IPS-20b (cell line): ENCODE measurements at regions not wholly inside any gene's neighbourhood (a gene's known extent, or its start where the extent isn't known, plus 50 kb on each side); places are given as distances from the start of the nearest gene placed in this dataset.

Experiments used
- H3K27ac ChIP-seq: one replicate; pipeline ENCODE4 v1.5.1; 2013; ENCODE audit warnings: low read length
- H3K27me3 ChIP-seq: 2 replicates; pipeline ENCODE4 v1.6.1; 2013; ENCODE audit warnings: mild to moderate bottlenecking, low read length, inconsistent platforms; ENCODE audit not compliant: insufficient read depth
- H3K36me3 ChIP-seq: 2 replicates; pipeline ENCODE4 v1.6.1; 2013; ENCODE audit warnings: low read depth, mild to moderate bottlenecking, inconsistent platforms, low read length, moderate library complexity; ENCODE audit not compliant: insufficient read depth
- H3K4me1 ChIP-seq: 2 replicates; pipeline ENCODE4 v1.6.1; 2013; ENCODE audit warnings: mild to moderate bottlenecking, control low read depth, inconsistent platforms, low read length, moderate library complexity; ENCODE audit not compliant: insufficient read depth
- H3K4me3 ChIP-seq: 2 replicates; pipeline ENCODE4 v1.5.1; 2013; ENCODE audit warnings: mild to moderate bottlenecking, low read length, inconsistent platforms
- H3K9ac ChIP-seq: 2 replicates; pipeline ENCODE4 v1.6.1; 2013; ENCODE audit warnings: low read depth, mild to moderate bottlenecking, inconsistent platforms, low read length, moderate library complexity
- H3K9me3 ChIP-seq: 2 replicates; pipeline ENCODE4 v1.6.1; 2013; ENCODE audit warnings: mild to moderate bottlenecking, low read depth, low read length, inconsistent platforms; ENCODE audit not compliant: insufficient read depth

- H3K27ac ChIP-seq = no peak overlapping the region
- no peak overlapping the region for H3K4me3 ChIP-seq
Measured at GRCh38 chr13:99056381-99057014, 78.6 kb upstream of the DOCK9 start.

GRCh38 chr13:99057310-99057975 lies 79.6 kb upstream of the DOCK9 start:
- Histone ChIP-seq H3K9ac (no peak overlapping the region), H3K36me3 (no peaks in the 10 kb centered on the region), H3K27me3 (no peaks in the 10 kb centered on the region), H3K4me1 (peaks cover 5% of the 10 kb centered on the region; the same call in 1 of the 2 replicates), H3K9me3 (no peaks in the 10 kb centered on the region), H3K27ac (no peak overlapping the region), H3K4me3 (no peak overlapping the region)

More at GRCh38 chr13:99056381-99057014, 78.6 kb upstream of the DOCK9 start:
- Histone ChIP-seq H3K36me3 (no peaks in the 10 kb centered on the region), H3K4me1 (peaks cover 5% of the 10 kb centered on the region; the same call in 1 of the 2 replicates), H3K27me3 (no peaks in the 10 kb centered on the region), H3K9ac (no peak overlapping the region), H3K9me3 (no peaks in the 10 kb centered on the region)

- Histone ChIP-seq H3K9ac (no peak overlapping the region), H3K27ac (no peak overlapping the region), H3K36me3 (no peaks in the 10 kb centered on the region), H3K4me3 (no peak overlapping the region), H3K9me3 (no peaks in the 10 kb centered on the region), H3K4me1 (peaks cover 1% of the 10 kb centered on the region; the same call in 1 of the 2 replicates), H3K27me3 (no peaks in the 10 kb centered on the region)
Measured at GRCh38 chr13:99058527-99059495, 80.9 kb upstream of the DOCK9 start.

- Histone ChIP-seq H3K9me3 (no peaks in the 10 kb centered on the region), H3K36me3 (no peaks in the 10 kb centered on the region), H3K9ac (no peak overlapping the region), H3K27me3 (no peaks in the 10 kb centered on the region), H3K4me3 (no peak overlapping the region), H3K4me1 (no peaks in the 10 kb centered on the region), H3K27ac (no peak overlapping the region)
Measured at GRCh38 chr13:99059498-99060075, 81.7 kb upstream of the DOCK9 start.

GRCh38 chr13:99061411-99061810 lies 83.5 kb upstream of the DOCK9 start:
- Histone ChIP-seq H3K27ac (no peak overlapping the region), H3K9ac (no peak overlapping the region), H3K27me3 (no peaks in the 10 kb centered on the region), H3K36me3 (no peaks in the 10 kb centered on the region), H3K4me3 (no peak overlapping the region), H3K9me3 (no peaks in the 10 kb centered on the region), H3K4me1 (no peaks in the 10 kb centered on the region)

GRCh38 chr13:99062593-99062992 lies 84.7 kb upstream of the DOCK9 start:
- H3K27ac ChIP-seq = no peak overlapping the region
- H3K4me1 ChIP-seq = 0 out of 2 replicates have a peak, but pooled peaks cover 3% of the 10 kb centered on the region

GRCh38 chr13:99063178-99063577 lies 85.3 kb upstream of the DOCK9 start:
- H3K27ac ChIP-seq = no peak overlapping the region
- no peak overlapping the region for H3K9ac ChIP-seq
- no peaks in the 10 kb centered on the region for H3K36me3 ChIP-seq
- H3K4me3 ChIP-seq = no peak overlapping the region
- no peaks in the 10 kb centered on the region for H3K9me3 ChIP-seq
- 0 out of 2 replicates have a peak, but pooled peaks cover 3% of the 10 kb centered on the region for H3K4me1 ChIP-seq
- H3K27me3 ChIP-seq = no peaks in the 10 kb centered on the region

More at GRCh38 chr13:99062593-99062992, 84.7 kb upstream of the DOCK9 start:
- H3K9ac ChIP-seq = no peak overlapping the region
- H3K27me3 ChIP-seq = no peaks in the 10 kb centered on the region
- H3K4me3 ChIP-seq = no peak overlapping the region
- H3K36me3 ChIP-seq = no peaks in the 10 kb centered on the region
- H3K9me3 ChIP-seq = no peaks in the 10 kb centered on the region

GRCh38 chr13:99063952-99064351 lies 86.1 kb upstream of the DOCK9 start:
- Histone ChIP-seq H3K4me1 (0 out of 2 replicates have a peak, but pooled peaks cover 3% of the 10 kb centered on the region), H3K27ac (no peak overlapping the region), H3K9ac (no peak overlapping the region), H3K36me3 (no peaks in the 10 kb centered on the region), H3K4me3 (no peak overlapping the region), H3K9me3 (no peaks in the 10 kb centered on the region), H3K27me3 (no peaks in the 10 kb centered on the region)

- Histone ChIP-seq H3K27me3 (no peaks in the 10 kb centered on the region), H3K9me3 (no peaks in the 10 kb centered on the region), H3K36me3 (no peaks in the 10 kb centered on the region), H3K27ac (no peak overlapping the region), H3K4me1 (0 out of 2 replicates have a peak, but pooled peaks cover 3% of the 10 kb centered on the region), H3K4me3 (no peak overlapping the region), H3K9ac (no peak overlapping the region)
Measured at GRCh38 chr13:99064624-99065234, 86.9 kb upstream of the DOCK9 start.

- Histone ChIP-seq H3K9ac (no peak overlapping the region), H3K4me3 (no peak overlapping the region), H3K27ac (no peak overlapping the region), H3K36me3 (no peaks in the 10 kb centered on the region), H3K4me1 (0 out of 2 replicates have a peak, but pooled peaks cover 3% of the 10 kb centered on the region), H3K9me3 (no peaks in the 10 kb centered on the region), H3K27me3 (no peaks in the 10 kb centered on the region)
Measured at GRCh38 chr13:99065235-99066015, 87.6 kb upstream of the DOCK9 start.
